Mucosa of descending colon (tissue), 3 donors: ENCODE measurements at regions not wholly inside any gene's neighbourhood (a gene's known extent, or its start where the extent isn't known, plus 50 kb on each side); places are given as distances from the start of the nearest gene placed in this dataset.

Experiments used
- ATAC-seq: fragments of 200-7000 bp; cut with Tn5 transposase; one replicate; pipeline ENCODE4 v1.9.1; 2020; ENCODE audit warnings: mild to moderate bottlenecking, moderate library complexity
- DNase-seq, 3 donors: peaks; one replicate each; pipeline ENCODE4 v3.0.0-alpha.2; 2020
- H3K36me3 ChIP-seq: fragments of 200-600 bp; one replicate; pipeline ENCODE4 v1.8.0; 2021; ENCODE audit warnings: low read depth, mild to moderate bottlenecking
- H3K4me1 ChIP-seq: fragments of 200-600 bp; one replicate; pipeline ENCODE4 v1.8.0; 2021; ENCODE audit warnings: low read depth, mild to moderate bottlenecking
- H3K4me3 ChIP-seq: fragments of 200-600 bp; one replicate; pipeline ENCODE4 v1.8.0; 2021; ENCODE audit warnings: mild to moderate bottlenecking
- H3K9me3 ChIP-seq: fragments of 200-600 bp; one replicate; pipeline ENCODE4 v1.8.0; 2021; ENCODE audit warnings: mild to moderate bottlenecking
- CTCF ChIP-seq: fragments of 200-600 bp; IDR thresholded peaks from one replicate; pipeline ENCODE4 v1.8.0; 2022; ENCODE audit warnings: antibody characterized with exemption, mild to moderate bottlenecking
- intact Hi-C, 2 donors: fragments of 100-400 bp; cut with DNase I in 1 of 2; cut with micrococcal nuclease in 1 of 2; formaldehyde crosslinking; loops; one replicate each; pipeline versions ENCODE4 v1.11.0 to v1.11.1; 2022; cut with DNase I, micrococcal nuclease
- donor health status: DM: no; HTN: no; CAD: no; lungs with moderate emphysema.
- donor health status: DM: no; HTN: no; CAD: no.
- donor health status: DM: no; HTN: yes; CAD: no.

- Histone ChIP-seq H3K4me1 (no peaks in the 10 kb centered on the region), H3K9me3 (no peaks in the 10 kb centered on the region), H3K36me3 (no peaks in the 10 kb centered on the region), H3K4me3 (no peak overlapping the region)
- no peak for ATAC-seq
- TF ChIP-seq CTCF: no peak
- DNase-seq: no peak
- intact Hi-C loops: no loop called here
These were observed 420.3 kb upstream of the PCDH9 start for GRCh38 chr13:67650471-67650870.

GRCh38 chr13:67645874-67646467, 415.8 kb upstream of the PCDH9 start:
- Histone ChIP-seq H3K4me1 (no peaks in the 10 kb centered on the region), H3K36me3 (no peaks in the 10 kb centered on the region), H3K4me3 (no peak overlapping the region), H3K9me3 (no peaks in the 10 kb centered on the region)
- no peak for ATAC-seq
- intact Hi-C loops: no loop called here
- no peak for TF ChIP-seq CTCF
- no peak for DNase-seq

GRCh38 chr13:67643516-67644055, 413.4 kb upstream of the PCDH9 start:
- no peak for DNase-seq

GRCh38 chr13:67642657-67643056, 412.5 kb upstream of the PCDH9 start:
- ATAC-seq (no peak), DNase-seq (no peak)
- no peaks in the 10 kb centered on the region for H3K36me3 ChIP-seq
- H3K4me3 ChIP-seq: no peak overlapping the region
- H3K9me3 ChIP-seq: no peaks in the 10 kb centered on the region
- H3K4me1 ChIP-seq: no peaks in the 10 kb centered on the region
- intact Hi-C loops: no loop called here
- no peak for TF ChIP-seq CTCF

More at GRCh38 chr13:67643516-67644055, 413.4 kb upstream of the PCDH9 start:
- Histone ChIP-seq H3K36me3 (no peaks in the 10 kb centered on the region), H3K4me3 (no peak overlapping the region), H3K4me1 (no peaks in the 10 kb centered on the region), H3K9me3 (no peaks in the 10 kb centered on the region)
- no peak for TF ChIP-seq CTCF
- no peak for ATAC-seq
- intact Hi-C loops: no loop called here

- Histone ChIP-seq H3K4me3 (no peak overlapping the region), H3K9me3 (no peaks in the 10 kb centered on the region), H3K4me1 (no peaks in the 10 kb centered on the region), H3K36me3 (no peaks in the 10 kb centered on the region)
- TF ChIP-seq CTCF: no peak
- intact Hi-C loops: no loop called here
- DNase-seq (no peak), ATAC-seq (no peak)
These were observed 405.6 kb upstream of the PCDH9 start for GRCh38 chr13:67635754-67636153.

GRCh38 chr13:67632590-67632989, 402.5 kb upstream of the PCDH9 start:
- Histone ChIP-seq H3K4me1 (no peaks in the 10 kb centered on the region), H3K9me3 (no peaks in the 10 kb centered on the region), H3K4me3 (no peak overlapping the region), H3K36me3 (no peaks in the 10 kb centered on the region)
- DNase-seq: no peak
- TF ChIP-seq CTCF: no peak
- ATAC-seq: no peak
- intact Hi-C loops: no loop called here
